Suppressor macrophage treated with lipopolysaccharide for 4 hours (primary cell): ENCODE measurements at regions not wholly inside any gene's neighbourhood (a gene's known extent, or its start where the extent isn't known, plus 50 kb on each side); places are given as distances from the start of the nearest gene placed in this dataset.
"Not testable (repeated sequence)": the region's sequence is repeated elsewhere in the genome, so short reads cannot be mapped to it uniquely, and the experiment has no call there.

Source experiments
- DNase-seq: peaks from one replicate; pipeline ENCODE4 v3.0.0-alpha.2; 2020

- no peak for DNase-seq
These were observed 718.7 kb upstream of the SGO1 start for GRCh38 chr3:20904671-20905070.

- no peak for DNase-seq
These were observed 713.0 kb upstream of the SGO1 start for GRCh38 chr3:20898962-20899361.

GRCh38 chr3:20890111-20890519, 704.1 kb upstream of the SGO1 start:
- no peak for DNase-seq

GRCh38 chr3:20878691-20879090, 692.7 kb upstream of the SGO1 start:
- no peak for DNase-seq

GRCh38 chr3:20873235-20873634, 687.2 kb upstream of the SGO1 start:
- DNase-seq = no peak

- no peak for DNase-seq
These were observed 684.3 kb upstream of the SGO1 start for GRCh38 chr3:20870106-20870899.

- DNase-seq = no peak
These were observed 679.8 kb upstream of the SGO1 start for GRCh38 chr3:20865803-20866202.

GRCh38 chr3:20861454-20861853, 675.4 kb upstream of the SGO1 start:
- no peak for DNase-seq

- no peak for DNase-seq
These were observed 671.6 kb upstream of the SGO1 start for GRCh38 chr3:20857636-20858035.

GRCh38 chr3:20853890-20854289, 667.9 kb upstream of the SGO1 start:
- DNase-seq = no peak

GRCh38 chr3:20852712-20853111, 666.7 kb upstream of the SGO1 start:
- DNase-seq = no peak

- no peak for DNase-seq
These were observed 664.0 kb upstream of the SGO1 start for GRCh38 chr3:20849975-20850374.

GRCh38 chr3:20846832-20847231, 660.8 kb upstream of the SGO1 start:
- no peak for DNase-seq

- DNase-seq = no peak
These were observed 660.1 kb upstream of the SGO1 start for GRCh38 chr3:20846066-20846465.

GRCh38 chr3:20844851-20845250, 658.8 kb upstream of the SGO1 start:
- no peak for DNase-seq

GRCh38 chr3:20842594-20843436, 656.8 kb upstream of the SGO1 start:
- DNase-seq = no peak

GRCh38 chr3:20842002-20842401, 656.0 kb upstream of the SGO1 start:
- no peak for DNase-seq

GRCh38 chr3:20837676-20838302, 651.8 kb upstream of the SGO1 start:
- no peak for DNase-seq

GRCh38 chr3:20836801-20837200, 650.8 kb upstream of the SGO1 start:
- no peak for DNase-seq

- no peak for DNase-seq
These were observed 647.0 kb upstream of the SGO1 start for GRCh38 chr3:20832963-20833362.

- no peak for DNase-seq
These were observed 636.2 kb upstream of the SGO1 start for GRCh38 chr3:20822251-20822650.

- not testable (repeated sequence) for DNase-seq
These were observed 634.9 kb upstream of the SGO1 start for GRCh38 chr3:20820872-20821271.

GRCh38 chr3:20811631-20812030, 625.6 kb upstream of the SGO1 start:
- no peak for DNase-seq

- no peak for DNase-seq
These were observed 625.0 kb upstream of the SGO1 start for GRCh38 chr3:20811006-20811405.
